NCI-H1694 (cell line): ENCODE measurements at regions not wholly inside any gene's neighbourhood (a gene's known extent, or its start where the extent isn't known, plus 50 kb on each side); places are given as distances from the start of the nearest gene placed in this dataset.
"Not testable (repeated sequence)": the region's sequence is repeated elsewhere in the genome, so short reads cannot be mapped to it uniquely, and the experiment has no call there.

Experiments
- DNase-seq: peaks from one replicate; lab custom pipeline; 2025; lab: John Stamatoyannopoulos, UW

DNA sequence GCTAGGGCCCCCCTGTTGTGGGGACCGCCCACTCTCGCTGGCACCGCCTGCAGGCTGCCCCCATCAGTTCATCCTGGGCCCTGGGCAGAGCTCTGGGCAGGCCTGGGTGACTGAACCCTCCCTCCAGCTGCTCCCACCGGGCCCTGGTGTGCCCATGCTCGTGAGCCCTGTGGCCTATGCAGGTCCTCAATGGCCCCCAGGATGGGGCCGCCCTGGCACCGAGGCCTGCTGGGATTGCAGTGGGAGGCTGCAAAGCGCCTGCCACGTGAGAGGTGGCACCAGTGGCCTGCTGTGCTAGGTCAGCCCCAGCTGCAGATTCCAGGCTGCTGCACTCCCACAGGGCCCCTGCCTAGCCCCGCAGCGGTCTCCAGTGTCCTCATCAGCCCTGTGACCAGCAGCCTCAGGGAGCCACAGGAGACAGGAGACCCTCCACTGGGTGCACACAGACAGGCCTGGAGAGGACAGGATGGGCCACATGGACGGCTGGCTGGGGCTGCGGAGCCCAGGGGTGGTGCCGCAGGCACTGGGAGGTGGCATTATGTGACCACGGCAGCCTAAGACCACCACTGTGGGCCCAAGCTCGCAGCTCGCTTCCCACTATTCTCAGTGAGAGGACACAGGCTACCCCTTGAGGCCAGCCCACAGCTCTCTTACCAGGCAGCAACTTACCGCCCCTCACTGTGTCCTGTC, 199.4 kb downstream of the BCR start:
- not testable (repeated sequence) for DNase-seq

- no peak for DNase-seq
Measured at GRCh38 chr22:23377767-23378166, 197.5 kb downstream of the BCR start.

DNA sequence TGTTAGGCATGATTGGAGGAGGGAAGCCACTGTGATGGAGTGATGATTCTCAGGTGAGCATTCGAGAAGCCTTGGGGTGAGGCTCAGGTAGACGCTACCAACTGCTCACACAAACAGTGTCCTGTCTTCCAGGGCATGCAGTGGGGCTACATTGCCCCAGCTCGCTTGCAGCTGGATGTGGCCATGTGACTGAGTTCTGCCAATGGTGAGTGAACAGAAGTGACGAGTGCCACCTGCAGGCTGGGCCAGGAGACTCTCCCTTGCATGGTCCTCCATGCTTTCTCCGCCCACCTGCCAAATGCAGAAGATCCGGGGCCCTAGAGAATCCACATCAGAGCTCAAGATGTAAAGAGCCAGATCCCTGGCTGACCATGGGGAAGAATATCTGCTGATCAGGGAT, 195.9 kb downstream of the BCR start:
- DNase-seq = no peak

GRCh38 chr22:23375031-23375827, 194.9 kb downstream of the BCR start:
- DNase-seq = no peak

- no peak for DNase-seq
Measured at GRCh38 chr22:23373601-23374000, 193.3 kb downstream of the BCR start.

DNA sequence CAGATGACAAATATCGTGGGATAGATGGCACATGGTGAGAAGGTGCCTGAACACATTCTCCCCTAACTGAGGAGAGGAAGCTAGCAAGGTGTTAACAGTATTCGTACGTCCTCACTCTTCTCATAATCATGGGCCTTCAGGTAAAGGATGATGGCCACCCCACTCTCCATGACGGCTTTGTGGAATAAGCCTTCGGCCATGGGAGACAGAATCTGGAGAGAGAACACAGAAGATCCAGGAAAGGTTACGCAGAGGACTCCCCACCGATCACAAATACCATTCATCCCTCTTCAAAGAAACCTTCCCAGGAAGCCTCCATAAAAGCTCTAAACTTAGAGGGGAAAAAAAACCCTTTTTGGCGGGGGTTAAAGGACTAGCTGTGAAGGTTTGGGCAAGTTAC, 189.9 kb downstream of the BCR start:
- no peak for DNase-seq

DNA sequence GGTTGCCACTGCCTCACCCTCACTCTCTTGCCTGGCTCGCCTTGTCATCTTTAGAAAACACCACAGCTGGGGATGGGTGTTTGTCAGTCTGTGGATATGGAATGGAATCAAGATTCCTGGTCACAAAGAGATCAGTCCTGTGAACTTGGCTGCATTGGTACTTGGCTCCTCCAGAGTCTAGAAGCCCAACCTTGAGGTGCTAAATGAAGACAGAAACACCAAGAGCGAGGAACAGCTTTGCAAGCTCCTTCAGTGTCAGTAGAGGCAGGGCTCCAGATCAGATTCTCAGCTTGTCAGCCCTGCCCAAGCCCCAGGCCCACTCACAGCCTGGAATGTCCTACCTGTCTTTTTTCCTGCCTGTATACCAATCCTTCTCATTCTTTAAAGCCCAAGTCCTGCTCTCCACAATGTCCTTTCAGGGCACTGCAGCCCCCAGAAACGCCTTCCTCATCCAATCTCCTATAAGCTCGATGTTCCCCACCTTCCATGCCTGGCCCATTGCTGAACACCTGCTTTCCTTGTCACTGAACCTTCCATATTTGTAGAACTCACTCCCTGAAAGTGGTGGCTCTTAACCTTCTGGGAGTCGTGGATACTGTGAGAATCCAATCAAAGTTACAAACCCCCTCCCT, 188.9 kb downstream of the BCR start:
- no peak for DNase-seq
